Gastroesophageal sphincter (tissue), 3 donors: ENCODE measurements at regions not wholly inside any gene's neighbourhood (a gene's known extent, or its start where the extent isn't known, plus 50 kb on each side); places are given as distances from the start of the nearest gene placed in this dataset.

Experiments used
- CTCF ChIP-seq, 4 experiments: fragments of 200-600 bp in 2 of 4; fragments of 450-650 bp in 2 of 4; sonication (generic) in 1 of 4; IDR thresholded peaks; one replicate each; pipeline ENCODE4 v1.5.1; 2017 to 2019; ENCODE audit warnings: antibody characterized with exemption in 4 of 4, mild to moderate bottlenecking in 2 of 4, moderate library complexity in 2 of 4
- EP300 ChIP-seq: sonication (generic); formaldehyde crosslinking; IDR thresholded peaks from one replicate; pipeline ENCODE4 v1.6.1; 2017; ENCODE audit warnings: antibody characterized with exemption, mild to moderate bottlenecking

DNA sequence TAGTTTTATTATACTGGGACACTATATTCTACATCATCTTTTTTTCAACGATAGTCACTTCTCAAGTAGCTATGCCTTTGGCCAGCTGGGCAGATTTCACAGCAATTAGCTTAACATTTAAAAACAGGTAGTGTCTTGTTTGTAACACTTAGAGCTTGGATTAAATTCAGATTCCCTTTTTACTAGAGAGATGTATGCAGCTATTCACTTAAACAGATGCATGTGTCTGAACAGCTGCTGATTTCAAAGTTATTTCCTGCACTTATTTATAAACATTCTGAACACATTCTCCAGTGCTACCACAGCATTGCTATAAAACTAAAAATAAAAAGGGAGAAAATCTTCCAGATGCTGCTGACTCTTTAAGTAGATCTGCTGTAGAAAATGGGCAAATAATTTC, 637.2 kb downstream of the POM121L12 start:
- TF ChIP-seq EP300 = no peak
- TF ChIP-seq CTCF (IDR thresholded peaks at IDR 0.05) = no peak
